PC-9 (cell line): ENCODE measurements at regions not wholly inside any gene's neighbourhood (a gene's known extent, or its start where the extent isn't known, plus 50 kb on each side); places are given as distances from the start of the nearest gene placed in this dataset.

ENCODE experiments used
- BruUV-seq: library from RNA; stranded (reverse); fragments of 400-500 nt; replicated peaks from 2 replicates; lab custom pipeline; 2021; lab: Mats Ljungman, UMichigan
- CTCF ChIA-PET: fragments of 300-600 bp; sonication (Branson Sonifier 250); formaldehyde crosslinking; loops from one replicate; lab custom pipeline; 2022; ENCODE audit warnings: antibody characterized with exemption; lab: Charles Lee
- POLR2A ChIA-PET: fragments of 300-600 bp; sonication (Branson Sonifier 250); formaldehyde crosslinking; loops from one replicate; lab custom pipeline; 2022; ENCODE audit warnings: antibody characterized with exemption; ENCODE audit not compliant: unreplicated experiment; lab: Charles Lee
- DNase-seq, 2 experiments: peaks; one replicate each; pipeline versions ENCODE4 v3.0.0 to v3.0.0-alpha.2; 2015 to 2022; ENCODE audit warnings: mixed read lengths in 1 of 2
- H2AFZ ChIP-seq: fragments of 200-600 bp; sonication (generic); 2 replicates; pipeline ENCODE4 v1.8.1; 2017; ENCODE audit warnings: antibody characterized with exemption
- H3F3A ChIP-seq: fragments of 200-600 bp; sonication (generic); 2 replicates; pipeline ENCODE4 v1.8.1; 2017; ENCODE audit warnings: antibody characterized with exemption, mild to moderate bottlenecking, low read depth; ENCODE audit not compliant: insufficient read depth
- H3K27ac ChIP-seq: fragments of 200-600 bp; sonication (generic); 2 replicates; pipeline ENCODE4 v1.6.1; 2016; ENCODE audit warnings: mixed run types
- H3K27me3 ChIP-seq: fragments of 200-600 bp; sonication (generic); 2 replicates; pipeline ENCODE4 v1.6.1; 2016; ENCODE audit warnings: low read depth, mixed run types; ENCODE audit not compliant: insufficient read depth
- H3K36me3 ChIP-seq: fragments of 200-600 bp; sonication (generic); 2 replicates; pipeline ENCODE4 v1.6.1; 2016; ENCODE audit warnings: low read depth, mixed run types
- H3K4me1 ChIP-seq: fragments of 200-600 bp; sonication (generic); replicated peaks from 2 replicates; pipeline ENCODE4 v1.6.1; 2016; ENCODE audit warnings: mixed run types; ENCODE audit not compliant: insufficient read depth
- H3K4me2 ChIP-seq: fragments of 200-600 bp; sonication (generic); 2 replicates; pipeline ENCODE4 v1.6.1; 2017; ENCODE audit warnings: mixed run types
- H3K4me3 ChIP-seq: fragments of 200-600 bp; sonication (generic); 2 replicates; pipeline ENCODE4 v1.6.1; 2016; ENCODE audit warnings: mixed run types
- H3K79me2 ChIP-seq: fragments of 200-600 bp; sonication (generic); 2 replicates; pipeline ENCODE4 v1.6.1; 2017; ENCODE audit warnings: low read depth, mixed run types
- H3K9me2 ChIP-seq: fragments of 200-600 bp; sonication (generic); 2 replicates; pipeline ENCODE4 v1.8.1; 2017; ENCODE audit warnings: mild to moderate bottlenecking; ENCODE audit not compliant: insufficient read depth
- H3K9me3 ChIP-seq: fragments of 200-600 bp; sonication (generic); 2 replicates; pipeline ENCODE4 v1.8.1; 2016; ENCODE audit warnings: low read depth; ENCODE audit not compliant: insufficient read depth
- H4K20me1 ChIP-seq: fragments of 200-600 bp; sonication (generic); 2 replicates; pipeline ENCODE4 v1.8.1; 2017; ENCODE audit not compliant: insufficient read depth
- EZH2 ChIP-seq: fragments of 200-600 bp; sonication (generic); IDR thresholded peaks from 2 replicates; pipeline ENCODE4 v1.8.0; 2017; ENCODE audit warnings: antibody characterized with exemption, low read depth
- intact Hi-C: fragments of 100-400 bp; cut with micrococcal nuclease; formaldehyde crosslinking; loops from one replicate; pipeline ENCODE4 v1.10.0; 2022; ENCODE audit not compliant: unreplicated experiment
- TF ChIP-seq, protein P1 (sequence below): fragments of 200-600 bp; sonication (generic); conservative IDR thresholded peaks from 2 replicates; pipeline ENCODE4 v1.6.1; 2017; ENCODE audit warnings: mixed run types, antibody characterized with exemption, mild to moderate bottlenecking, moderate library complexity

DNA sequence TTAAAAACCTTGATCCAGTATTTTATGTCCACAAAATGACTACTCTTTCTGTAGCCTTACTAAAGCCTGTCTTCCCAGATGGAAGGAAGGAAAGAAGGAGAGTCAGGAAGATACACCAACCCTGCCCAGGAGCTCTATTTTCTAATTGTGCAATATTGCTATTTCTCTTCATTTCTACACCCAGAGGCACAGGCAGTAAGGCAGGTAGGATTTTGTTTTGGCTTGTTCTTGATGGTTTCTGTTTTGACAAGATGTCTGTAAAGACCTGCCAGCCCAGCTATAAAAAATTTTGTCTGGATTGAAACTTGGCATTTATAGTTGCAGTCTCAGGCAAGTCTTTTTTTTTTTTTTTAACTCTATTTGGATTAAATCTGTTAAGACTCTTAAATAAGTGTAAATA is 587.5 kb upstream of the ARID1B start:
- Histone ChIP-seq H3F3A (no peaks in the 10 kb centered on the region), H3K4me1 (no peaks in the 10 kb centered on the region), H3K9me2 (no peaks in the 10 kb centered on the region), H3K27ac (no peak overlapping the region), H3K36me3 (no peaks in the 10 kb centered on the region), H2AFZ (no peak overlapping the region), H3K9me3 (no peaks in the 10 kb centered on the region), H4K20me1 (no peaks in the 10 kb centered on the region), H3K4me3 (no peak overlapping the region), H3K4me2 (no peak overlapping the region), H3K79me2 (no peaks in the 10 kb centered on the region), H3K27me3 (no peaks in the 10 kb centered on the region)
- POLR2A ChIA-PET = interaction anchor here (0.7 kb wide), 1 partner anchor 166 kb away, joined by 11 read pairs; no protein-coding TSS in a partner anchor
- intact Hi-C loops = no loop called here
- TF ChIP-seq, protein P1, sequence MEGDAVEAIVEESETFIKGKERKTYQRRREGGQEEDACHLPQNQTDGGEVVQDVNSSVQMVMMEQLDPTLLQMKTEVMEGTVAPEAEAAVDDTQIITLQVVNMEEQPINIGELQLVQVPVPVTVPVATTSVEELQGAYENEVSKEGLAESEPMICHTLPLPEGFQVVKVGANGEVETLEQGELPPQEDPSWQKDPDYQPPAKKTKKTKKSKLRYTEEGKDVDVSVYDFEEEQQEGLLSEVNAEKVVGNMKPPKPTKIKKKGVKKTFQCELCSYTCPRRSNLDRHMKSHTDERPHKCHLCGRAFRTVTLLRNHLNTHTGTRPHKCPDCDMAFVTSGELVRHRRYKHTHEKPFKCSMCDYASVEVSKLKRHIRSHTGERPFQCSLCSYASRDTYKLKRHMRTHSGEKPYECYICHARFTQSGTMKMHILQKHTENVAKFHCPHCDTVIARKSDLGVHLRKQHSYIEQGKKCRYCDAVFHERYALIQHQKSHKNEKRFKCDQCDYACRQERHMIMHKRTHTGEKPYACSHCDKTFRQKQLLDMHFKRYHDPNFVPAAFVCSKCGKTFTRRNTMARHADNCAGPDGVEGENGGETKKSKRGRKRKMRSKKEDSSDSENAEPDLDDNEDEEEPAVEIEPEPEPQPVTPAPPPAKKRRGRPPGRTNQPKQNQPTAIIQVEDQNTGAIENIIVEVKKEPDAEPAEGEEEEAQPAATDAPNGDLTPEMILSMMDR = no peak
- no TSS peak for BruUV-seq
- no peak for DNase-seq
- CTCF ChIA-PET = no interaction called here

DNA sequence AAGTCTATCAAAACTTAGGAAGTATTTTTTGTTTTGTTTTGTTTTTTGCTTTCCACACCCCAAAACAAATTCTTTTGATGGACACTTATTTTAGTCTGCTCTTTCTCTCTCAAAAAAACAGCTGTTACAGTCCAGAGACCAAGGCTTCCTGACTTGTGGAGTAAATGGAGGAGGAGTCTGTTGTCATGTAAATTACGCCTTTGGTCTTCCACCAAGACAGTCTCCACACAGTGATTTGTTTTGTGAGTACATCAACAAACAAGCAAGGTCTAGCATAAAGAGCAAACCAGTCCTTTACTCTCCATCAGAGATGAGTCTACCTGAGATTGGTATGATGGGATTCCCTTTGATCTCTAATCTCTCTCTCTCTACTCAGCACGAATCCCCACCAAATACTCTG is 588.0 kb upstream of the ARID1B start:
- H2AFZ ChIP-seq = no peak overlapping the region
- no peaks in the 10 kb centered on the region for H4K20me1 ChIP-seq
- no peak overlapping the region for H3K4me3 ChIP-seq
- H3K36me3 ChIP-seq = no peaks in the 10 kb centered on the region
- no TSS peak for BruUV-seq
- ChIA-PET POLR2A (interaction anchor here (0.7 kb wide), 1 partner anchor 167 kb away, joined by 11 read pairs; no protein-coding TSS in a partner anchor), CTCF (interaction anchor here (0.6 kb wide), 1 partner anchor 1961 kb away, joined by 4 read pairs; no protein-coding TSS in a partner anchor)
- TF ChIP-seq, protein P1 = no peak
- TF ChIP-seq EZH2 = no peak
- H3K27ac ChIP-seq = no peak overlapping the region
- no peak overlapping the region for H3K4me2 ChIP-seq
- no peaks in the 10 kb centered on the region for H3K27me3 ChIP-seq
- H3F3A ChIP-seq = no peaks in the 10 kb centered on the region
- H3K4me1 ChIP-seq = no peaks in the 10 kb centered on the region
- intact Hi-C loops = no loop called here
- no peaks in the 10 kb centered on the region for H3K9me3 ChIP-seq
- no peaks in the 10 kb centered on the region for H3K9me2 ChIP-seq
- H3K79me2 ChIP-seq = no peaks in the 10 kb centered on the region
- no peak for DNase-seq

DNA sequence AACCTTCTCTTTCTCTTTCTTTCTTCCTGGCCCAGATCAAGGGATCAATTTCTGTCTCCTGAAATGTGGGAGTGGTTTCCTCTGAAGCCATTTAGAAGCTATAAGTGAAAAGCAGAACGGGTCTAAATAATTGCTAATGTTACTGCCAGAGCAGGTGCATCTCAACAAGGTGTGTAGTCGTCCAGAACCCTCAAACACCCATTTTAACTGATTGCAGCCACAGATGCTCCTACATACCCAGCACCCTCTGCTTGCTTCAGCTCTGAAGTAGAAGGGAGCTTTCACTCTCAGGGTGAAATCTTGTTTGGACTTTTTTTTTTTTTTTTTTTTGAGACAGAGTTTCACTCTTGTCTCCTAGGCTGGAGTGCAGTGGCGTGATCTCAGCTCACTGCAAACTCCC is 592.1 kb upstream of the ARID1B start:
- no peaks in the 10 kb centered on the region for H3K79me2 ChIP-seq
- POLR2A ChIA-PET = no interaction called here
- no TSS peak for BruUV-seq
- H3K4me3 ChIP-seq = no peak overlapping the region
- no peak overlapping the region for H3K27ac ChIP-seq
- no peak overlapping the region for H3K4me2 ChIP-seq
- CTCF ChIA-PET = no interaction called here
- TF ChIP-seq EZH2 = no peak
- TF ChIP-seq, protein P1 = no peak
- H3K9me2 ChIP-seq = no peaks in the 10 kb centered on the region
- intact Hi-C loops = no loop called here
- no peaks in the 10 kb centered on the region for H3K36me3 ChIP-seq
- no peaks in the 10 kb centered on the region for H4K20me1 ChIP-seq
- no peaks in the 10 kb centered on the region for H3K27me3 ChIP-seq
- no peaks in the 10 kb centered on the region for H3K9me3 ChIP-seq
- H3K4me1 ChIP-seq = no peaks in the 10 kb centered on the region
- no peak overlapping the region for H2AFZ ChIP-seq
- DNase-seq = no peak
- H3F3A ChIP-seq = no peaks in the 10 kb centered on the region
